HG02759 (cell line): ENCODE measurements at regions not wholly inside any gene's neighbourhood (a gene's known extent, or its start where the extent isn't known, plus 50 kb on each side); places are given as distances from the start of the nearest gene placed in this dataset.

Experiments
- ATAC-seq: cut with Tn5 transposase; IDR thresholded peaks from one replicate; pipeline ENCODE4 v1.9.1; 2021; ENCODE audit warnings: mild to moderate bottlenecking, moderate library complexity; ENCODE audit not compliant: unreplicated experiment

DNA sequence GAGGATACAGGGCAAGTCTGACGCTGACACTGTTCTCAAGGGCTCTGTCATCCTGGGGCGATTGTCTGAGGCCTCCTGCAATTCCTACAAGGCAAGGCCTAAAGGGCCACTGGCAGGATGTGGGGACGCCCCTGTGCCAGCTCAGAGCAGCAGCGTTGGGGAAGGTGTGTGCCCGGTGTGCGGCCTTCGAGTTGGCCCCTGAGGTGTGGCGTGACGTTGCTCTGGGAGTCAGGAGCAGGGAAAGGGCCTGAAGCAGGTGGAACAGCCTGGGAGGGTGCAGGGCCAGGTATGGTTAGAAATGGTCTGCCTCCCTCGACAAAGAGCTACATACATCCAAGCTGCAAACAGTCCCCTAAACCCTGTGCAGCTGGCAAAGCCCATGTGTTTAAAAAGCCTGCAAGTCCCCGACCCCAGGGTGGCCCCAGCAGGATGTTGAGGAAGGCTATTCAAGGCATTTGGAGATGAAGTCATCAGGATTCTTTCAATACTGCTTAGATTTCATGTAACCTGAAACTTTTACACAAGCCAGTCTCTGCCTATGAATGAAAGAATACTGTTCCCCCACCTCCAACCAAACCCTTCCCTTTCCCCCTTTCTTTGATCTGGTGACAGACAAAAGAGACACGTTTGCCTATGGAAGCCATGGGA lies 142.5 kb upstream of the TNS3 start:
- no peak for ATAC-seq

DNA sequence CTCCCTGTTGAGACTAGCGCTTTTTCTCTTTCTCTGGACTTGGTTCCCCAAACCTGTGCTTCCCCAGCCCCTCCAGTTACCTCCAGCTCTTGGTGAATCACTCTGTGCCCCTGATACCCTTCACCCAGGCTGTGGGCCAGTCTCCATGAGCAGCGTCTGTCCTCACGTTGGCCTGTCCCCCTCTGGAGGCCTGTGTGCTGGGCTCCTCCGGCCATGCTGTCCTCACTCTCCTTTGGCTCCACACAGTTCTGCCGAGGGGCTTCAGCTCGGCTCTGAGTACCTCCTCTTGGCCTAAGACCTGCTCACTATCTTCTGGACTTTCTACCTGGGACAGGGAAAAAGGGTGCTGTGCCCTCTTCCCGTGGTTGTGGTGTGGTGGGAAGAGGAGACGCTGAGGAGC lies 140.2 kb upstream of the TNS3 start:
- no peak for ATAC-seq

DNA sequence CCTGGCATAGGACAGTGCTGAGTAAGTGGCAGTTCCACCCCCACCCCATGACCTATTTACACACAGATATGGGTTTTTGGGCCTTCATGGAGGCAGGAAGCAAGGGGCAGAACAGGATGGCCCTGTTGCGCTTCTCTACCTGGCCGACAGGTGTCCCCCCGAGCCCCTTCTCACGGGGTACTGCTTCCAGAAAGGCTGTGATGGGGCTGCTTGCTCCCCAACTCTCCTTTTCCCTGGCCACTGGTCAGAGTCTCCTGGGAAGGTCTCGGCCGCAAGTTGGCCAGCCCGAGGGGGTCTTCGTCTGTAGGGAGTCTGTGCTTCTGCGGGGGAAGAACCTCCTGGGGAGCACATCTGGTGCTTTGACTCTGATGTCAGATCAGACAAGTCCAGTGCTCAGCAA lies 139.8 kb upstream of the TNS3 start:
- no peak for ATAC-seq

DNA sequence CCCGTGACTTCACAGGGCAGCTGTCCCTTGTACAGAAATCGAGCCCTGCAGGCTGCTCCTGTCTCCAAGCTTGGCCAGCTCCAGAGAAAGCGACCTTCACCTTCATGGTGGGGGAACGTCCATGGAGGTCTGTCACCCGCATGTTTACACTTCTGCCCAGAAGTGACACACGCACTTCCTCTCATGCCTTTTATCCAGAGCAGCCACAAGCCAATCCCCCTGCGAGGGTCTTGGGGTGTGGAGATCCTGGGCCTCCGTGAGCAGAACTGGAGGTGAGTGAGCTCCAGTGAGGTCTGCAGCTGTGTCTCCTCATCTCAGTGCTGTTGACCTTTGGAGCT lies 139.0 kb upstream of the TNS3 start:
- ATAC-seq, result no peak

DNA sequence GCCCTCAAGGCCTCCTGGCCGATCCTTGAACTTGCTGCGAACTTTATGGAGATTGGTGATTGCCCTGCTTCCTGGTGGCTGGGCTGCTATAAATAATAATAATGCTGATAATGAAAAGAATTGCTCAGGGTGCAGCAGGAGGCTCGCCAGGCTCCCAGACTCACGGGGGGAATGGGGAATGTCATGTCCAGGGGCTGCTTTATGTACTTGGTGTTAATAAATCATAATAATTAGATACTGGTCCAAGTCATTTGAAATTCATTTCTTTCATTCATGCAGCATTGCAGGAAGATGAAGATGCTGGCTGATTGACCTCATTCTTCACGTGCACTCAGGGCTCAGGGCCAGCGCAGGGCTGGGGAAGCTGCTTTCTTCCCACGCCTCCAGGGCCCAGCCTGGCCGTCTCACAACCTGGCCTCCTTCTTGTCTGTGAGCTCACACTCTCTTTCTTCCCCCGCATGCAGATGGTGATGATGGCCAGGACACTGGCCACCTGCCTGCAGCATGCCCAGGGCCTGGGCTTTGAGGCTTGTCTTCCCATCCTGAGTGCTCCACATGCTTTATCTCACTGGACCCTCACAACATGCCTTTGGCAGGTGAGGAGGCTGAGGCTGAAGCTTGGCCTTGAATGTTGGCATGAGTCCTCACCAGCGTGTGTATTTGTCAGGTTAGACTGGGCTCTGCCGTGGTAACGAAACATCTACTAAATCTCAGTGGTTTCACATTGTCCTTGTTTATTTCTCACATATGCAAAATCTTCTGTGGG lies 138.4 kb upstream of the TNS3 start:
- no peak for ATAC-seq

DNA sequence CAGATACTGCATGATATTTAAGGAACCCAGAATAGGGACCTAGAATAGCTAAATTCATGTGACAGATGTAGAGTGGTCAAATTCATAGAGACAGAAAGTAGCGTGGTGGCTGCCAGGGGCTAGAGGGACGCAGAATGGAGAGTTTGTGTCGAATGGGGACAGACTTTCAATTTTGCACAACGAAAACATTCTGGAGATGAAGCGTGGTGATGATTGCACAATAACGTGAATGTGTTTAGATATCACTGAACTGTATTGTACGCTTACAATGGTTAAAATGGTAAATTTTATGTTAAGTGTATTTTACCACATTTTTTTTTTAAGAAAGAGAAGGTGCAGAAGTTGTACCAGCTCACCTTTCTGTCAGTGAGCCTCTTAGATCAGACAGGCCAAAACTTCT lies 137.8 kb upstream of the TNS3 start:
- ATAC-seq, result no peak

DNA sequence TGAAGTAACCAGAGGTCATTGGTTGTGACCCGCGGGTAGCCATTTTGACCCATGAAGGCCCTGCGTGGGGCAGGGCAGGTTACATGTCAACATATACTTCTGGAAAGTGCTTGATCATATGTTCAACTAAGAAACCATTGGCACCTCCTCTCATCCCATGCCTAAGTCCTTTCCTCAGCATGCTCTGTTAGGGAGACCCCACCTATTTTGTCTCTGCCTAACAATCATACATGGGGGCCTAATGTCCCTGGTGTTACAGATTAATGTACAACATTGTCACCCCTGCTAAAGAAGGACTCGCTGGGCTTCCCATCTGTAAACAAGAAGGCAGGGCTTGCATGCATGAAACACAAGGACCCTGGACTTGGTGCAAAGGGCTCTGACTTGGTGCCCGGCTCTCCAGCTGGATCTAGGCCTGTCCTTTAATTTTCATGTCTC lies 133.7 kb upstream of the TNS3 start:
- ATAC-seq, result peak; percentile 17

DNA sequence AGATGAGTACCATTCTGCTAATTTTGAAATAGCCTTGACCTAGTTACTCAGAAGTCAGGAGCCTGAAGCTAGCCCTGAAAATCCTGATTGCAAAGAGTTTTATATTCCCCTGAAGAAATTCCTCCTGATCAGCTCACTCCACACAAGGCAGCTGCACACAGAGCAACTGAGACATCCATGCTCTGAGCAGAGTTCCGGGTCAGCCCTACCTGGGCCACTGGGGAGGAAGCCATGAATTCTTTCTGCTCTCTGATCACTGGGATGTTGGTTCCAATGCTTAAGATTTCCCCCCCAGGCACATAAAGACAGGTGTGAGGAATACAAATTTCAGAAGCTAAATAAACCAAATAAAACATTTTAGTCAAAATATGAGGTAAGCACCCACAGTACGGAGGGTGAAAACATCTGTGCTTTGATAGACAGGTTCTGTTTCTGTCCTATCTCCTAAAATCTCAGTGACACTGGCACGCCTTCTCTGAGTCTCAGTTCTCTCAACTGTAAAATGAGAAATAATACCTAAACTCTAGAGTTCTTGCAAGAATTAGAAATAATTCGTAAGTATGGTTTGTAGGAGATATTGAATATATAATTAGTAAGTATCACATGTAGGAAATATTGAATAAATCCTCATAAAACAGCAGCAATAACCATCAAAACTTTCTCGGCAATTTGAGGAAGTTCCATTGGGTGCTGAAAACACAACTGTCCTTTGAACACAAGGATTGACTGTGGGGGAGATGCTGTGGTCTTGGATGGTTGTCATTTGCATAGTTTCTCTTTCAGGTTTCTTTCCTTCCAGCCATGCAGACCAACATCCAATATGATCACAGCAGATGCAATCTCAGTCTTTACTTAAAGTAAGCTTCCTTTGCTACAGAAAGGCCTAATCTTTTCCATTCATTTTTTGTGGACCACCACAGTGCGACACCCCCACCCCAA lies 133.0 kb upstream of the TNS3 start:
- peak; percentile 96 for ATAC-seq

DNA sequence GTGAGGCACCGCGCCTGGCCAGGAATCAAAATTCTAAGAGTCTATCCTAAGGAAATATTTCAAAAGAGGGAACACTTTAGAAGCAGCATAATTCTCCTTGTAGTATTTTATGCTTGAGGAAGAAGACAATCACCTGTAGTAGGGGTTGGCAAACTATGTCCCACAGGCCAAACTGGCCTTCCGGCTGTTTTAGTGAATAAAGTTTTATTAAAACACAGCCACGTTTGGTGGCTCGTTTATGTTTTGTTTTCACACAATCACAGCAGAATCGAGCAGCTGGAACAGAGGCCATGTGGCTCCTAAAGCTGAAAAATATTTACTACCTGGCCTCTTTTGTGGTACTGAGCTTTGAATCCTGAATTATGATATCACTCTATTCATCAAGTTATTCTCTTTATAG lies 131.7 kb upstream of the TNS3 start:
- ATAC-seq, result no peak

DNA sequence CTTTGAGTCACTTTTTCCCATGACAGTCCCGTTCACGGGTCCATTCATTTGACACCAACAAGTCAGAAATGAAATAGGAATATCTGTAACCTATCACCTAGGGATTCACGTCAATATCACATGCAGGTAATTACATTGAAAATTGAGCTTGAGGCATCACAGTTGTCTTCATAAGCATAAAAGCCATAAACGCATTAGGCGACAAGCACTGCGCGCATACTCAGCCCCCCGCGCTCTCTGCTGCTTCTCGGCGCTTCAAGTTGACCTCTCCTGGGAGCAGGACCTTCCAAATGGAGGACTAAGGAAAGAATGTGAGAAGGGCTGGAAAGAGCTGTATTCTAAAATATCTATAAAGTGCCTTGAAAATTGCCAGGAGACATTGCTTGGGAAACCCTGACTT lies 130.5 kb upstream of the TNS3 start:
- no peak for ATAC-seq

DNA sequence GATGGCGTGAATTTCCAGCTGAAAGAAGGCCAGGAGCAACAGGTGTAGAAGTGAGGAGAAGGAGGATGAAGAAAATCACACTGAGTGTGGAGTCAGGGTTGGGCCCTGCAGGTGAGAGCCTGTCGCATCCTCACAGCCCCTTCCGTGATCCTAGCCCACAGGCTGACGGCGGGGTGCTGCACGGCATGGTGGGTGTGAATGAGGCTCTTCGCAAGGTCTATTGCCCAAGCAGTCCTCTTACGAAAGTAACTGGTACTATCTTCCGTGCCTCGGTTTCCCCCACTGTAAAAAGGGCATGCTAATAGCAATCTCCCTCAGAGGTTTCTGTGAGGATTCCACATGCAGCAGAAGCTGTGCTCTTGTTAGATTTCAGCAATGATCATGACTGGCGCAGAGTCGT lies 129.9 kb upstream of the TNS3 start:
- no peak for ATAC-seq

DNA sequence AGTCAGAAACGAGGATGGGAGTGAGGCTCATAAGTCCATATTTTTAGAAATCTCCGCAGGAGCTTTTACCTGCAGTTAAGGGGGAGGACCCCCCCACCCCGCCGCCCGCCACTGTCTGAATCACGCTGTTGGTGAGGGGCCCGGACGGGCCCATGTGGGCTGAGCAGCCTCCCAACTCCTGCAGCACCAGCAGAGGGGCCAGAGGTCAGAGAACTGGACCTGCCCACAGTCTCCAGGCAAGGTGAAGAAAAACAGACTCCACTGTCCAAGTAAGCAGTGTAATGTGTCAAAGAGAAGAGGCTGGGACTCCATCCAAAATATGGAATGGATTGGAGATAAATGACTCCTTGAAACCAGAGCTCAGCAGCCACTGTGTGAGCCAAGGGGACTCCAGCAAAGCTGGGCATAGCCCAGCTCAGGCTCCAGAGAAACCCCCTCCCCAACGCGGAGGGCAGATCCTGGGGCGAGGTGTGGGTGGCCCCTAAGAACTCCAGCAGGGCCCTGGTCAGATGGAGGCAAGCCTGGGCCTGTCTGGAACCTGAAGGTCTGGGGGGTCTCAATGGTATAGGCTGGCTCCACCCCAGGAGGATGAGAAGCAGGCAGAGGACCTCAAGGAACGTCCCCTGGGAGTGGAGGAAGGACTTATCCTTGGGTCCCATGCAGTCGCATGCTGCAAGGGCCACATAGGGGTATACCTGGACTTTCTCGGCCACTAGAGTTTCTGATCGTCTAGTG lies 128.5 kb upstream of the TNS3 start:
- ATAC-seq, result no peak

DNA sequence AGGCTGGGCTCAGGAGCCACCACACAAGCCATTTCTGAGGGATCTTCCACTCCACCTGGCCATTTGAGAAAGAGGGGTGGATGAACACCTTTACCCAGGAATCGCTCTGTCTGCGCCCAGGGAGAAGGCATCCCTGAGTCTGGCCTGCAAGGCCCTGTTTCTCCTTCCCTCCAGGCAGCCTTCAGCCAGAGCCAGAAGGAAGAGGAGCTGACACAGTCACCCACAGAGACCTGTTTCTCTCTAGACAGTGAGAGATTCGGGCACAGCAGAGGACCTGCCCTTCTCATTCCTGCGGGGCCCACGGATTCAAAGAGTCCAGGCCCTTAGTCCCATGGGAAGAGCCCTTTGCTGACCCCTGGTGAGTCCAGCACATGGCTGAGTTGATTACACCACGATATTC lies 127.5 kb upstream of the TNS3 start:
- ATAC-seq, result no peak

DNA sequence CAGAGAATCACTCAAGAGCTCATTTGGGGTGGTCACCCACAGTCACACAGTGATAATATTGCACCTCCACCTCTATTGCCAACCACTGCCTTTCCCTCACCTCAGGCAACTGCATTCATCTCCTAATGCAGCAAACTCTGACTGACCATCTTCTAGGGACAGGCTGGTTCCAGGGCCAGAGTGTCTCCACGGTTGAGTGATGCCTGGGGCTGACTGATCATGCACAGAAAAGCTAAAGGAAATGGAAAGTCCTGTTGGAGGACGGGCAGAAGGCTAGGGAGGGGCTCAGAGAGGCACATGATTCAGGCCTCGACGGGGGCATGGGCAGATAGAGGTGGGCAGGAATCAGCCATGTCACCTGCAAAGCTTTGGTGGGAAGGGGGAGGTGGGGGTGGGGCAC lies 127.1 kb upstream of the TNS3 start:
- no peak for ATAC-seq

DNA sequence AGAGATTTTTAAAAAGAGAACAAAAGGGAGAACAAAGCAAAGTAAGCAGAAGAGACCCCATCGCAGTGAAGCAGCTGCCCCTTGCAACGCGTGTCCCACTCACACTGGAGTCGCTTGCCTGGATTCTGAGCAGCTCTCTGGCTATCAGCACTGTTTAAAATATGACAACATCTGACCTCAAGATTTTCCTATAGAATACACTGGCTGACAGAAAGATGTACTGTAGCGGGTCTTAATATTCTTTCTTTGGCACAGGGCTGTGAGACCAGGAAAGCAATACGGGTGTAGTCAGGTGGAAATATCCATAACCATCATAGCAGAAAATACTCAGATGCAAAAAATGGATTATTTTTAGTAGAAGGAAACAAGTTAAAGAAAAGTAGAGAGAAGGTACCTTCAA lies 125.7 kb upstream of the TNS3 start:
- no peak for ATAC-seq

DNA sequence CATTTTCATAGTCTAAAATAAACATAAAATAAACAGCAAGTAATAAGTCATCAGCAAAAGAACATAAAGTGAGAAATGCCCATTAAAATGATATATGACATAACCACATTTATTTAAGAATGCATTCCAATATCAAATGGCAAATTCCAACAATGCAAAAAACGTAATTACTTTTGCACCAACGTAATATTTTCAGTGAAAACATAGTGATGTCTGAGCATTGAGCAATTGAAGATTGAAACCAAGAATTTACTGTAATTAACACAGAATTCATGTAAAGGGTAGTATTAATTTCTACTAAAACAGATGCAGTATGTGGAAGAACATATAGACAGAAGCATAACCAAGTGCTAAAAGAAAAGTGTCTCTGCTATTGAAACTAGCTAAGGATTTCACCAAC lies 123.0 kb upstream of the TNS3 start:
- no peak for ATAC-seq

DNA sequence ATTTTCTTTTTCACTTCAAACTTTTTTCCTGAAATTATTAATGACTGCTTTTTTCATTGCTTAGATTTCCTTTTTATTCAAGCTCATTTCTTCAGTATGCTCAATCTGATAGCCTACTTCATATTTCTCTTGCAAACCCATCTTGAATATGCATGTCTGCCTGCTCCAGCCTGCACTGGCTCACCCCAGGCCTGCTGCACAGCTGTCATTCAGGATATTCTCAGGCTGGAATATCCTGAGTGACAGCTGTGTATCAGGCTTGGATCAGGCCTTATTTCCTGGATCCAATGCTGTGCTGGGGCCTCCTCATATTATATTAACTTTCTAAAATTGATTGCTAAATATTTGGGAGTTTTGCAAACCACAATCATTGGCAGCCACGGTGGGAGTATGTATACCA lies 120.2 kb upstream of the TNS3 start:
- no peak for ATAC-seq

DNA sequence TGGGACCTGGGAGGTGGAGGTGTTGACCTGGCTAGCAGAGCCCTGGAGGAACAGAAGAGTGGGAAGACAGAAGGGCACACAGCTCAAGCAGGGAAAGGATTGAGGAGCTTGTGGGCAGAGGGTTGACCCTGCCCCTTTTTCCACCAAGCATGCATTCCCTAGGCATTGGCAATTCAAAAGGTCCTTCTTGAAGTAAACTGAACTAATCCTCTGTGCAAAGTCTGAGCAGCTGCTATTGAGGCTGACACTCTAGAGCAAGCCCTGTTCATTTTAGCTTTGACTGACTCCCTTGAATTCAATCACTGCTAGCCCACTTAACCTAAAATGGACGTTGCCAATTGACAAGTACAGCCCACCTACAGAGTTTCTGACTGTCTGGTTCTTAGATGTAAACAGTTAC lies 116.5 kb upstream of the TNS3 start:
- ATAC-seq, result no peak

DNA sequence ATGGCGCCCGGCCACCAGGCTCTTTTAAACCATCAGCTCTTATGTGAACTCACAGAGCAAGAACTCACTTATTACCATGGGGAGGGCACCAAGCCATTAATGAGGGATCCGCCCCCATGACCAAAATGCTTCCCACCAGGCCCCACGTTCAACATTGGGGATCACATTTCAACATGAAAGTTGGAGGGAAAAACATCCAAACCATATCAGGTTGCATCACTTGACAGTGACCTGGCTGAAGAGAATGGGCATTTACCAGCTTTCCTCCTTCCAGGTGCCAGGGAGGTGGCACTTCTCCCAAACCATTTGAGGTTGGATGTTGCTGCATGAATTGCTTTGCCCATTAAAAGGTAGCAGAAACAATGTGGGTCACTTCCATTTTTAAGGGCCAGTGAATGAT lies 115.6 kb upstream of the TNS3 start:
- no peak for ATAC-seq

DNA sequence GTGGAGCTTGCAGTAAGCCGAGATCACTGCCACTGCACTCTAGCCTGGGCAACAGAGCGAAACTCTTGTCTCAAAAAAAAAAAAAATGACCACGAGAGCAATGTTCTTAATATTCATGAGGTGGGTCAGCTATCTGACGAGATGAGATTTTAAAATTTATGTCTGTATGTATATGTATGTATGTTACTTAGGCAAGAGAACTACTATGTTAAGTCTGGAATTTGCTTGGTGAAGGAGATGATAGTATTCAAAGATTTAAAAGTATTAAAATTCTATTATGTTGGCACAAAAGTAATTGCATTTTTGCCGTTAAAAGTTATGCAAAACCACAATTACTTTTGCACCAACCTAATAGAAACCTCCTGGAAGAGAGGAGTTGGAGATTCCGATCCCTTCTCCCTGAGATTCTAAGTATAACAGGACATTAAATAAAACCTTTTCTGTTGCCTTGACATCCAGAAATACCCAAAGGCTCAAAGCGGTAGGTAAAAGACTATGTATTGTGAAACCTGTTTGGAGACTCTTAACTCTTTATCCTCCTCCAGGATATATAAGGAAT lies 114.3 kb upstream of the TNS3 start:
- ATAC-seq, result no peak

DNA sequence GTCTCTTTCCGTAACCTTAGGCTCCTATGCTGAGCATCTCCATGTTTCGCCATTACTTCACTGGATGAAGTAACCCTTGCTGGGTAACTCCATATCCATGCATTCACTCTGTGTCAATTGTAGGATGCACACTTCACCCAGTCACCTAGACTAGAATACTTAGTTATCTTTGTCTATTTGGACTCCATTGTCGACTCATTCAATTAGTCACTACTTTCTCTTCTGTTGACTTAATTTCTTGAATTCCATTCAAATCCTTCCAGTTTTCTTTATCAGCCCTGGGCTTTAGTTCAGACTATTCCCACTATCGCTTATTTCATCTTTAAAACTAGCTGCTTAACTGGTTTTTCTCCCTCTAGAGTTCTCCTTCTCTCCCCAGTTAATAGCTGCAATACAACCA lies 111.3 kb upstream of the TNS3 start:
- ATAC-seq, result no peak
